HFFc6 (cell line): ENCODE measurements at regions not wholly inside any gene's neighbourhood (a gene's known extent, or its start where the extent isn't known, plus 50 kb on each side); places are given as distances from the start of the nearest gene placed in this dataset.

Source experiments
- DNase-seq: peaks from one replicate; pipeline ENCODE4 v3.0.0-alpha.2; 2018
- H3K27ac Mint-ChIP-seq: 2 replicates; pipeline ENCODE4 v1.8.0; 2020; ENCODE audit warnings: mild to moderate bottlenecking, mixed read lengths
- H3K27me3 Mint-ChIP-seq: 2 replicates; pipeline ENCODE4 v1.8.0; 2021; ENCODE audit warnings: mild to moderate bottlenecking, moderate library complexity, mixed read lengths; ENCODE audit not compliant: insufficient read depth
- H3K36me3 Mint-ChIP-seq: 2 replicates; pipeline ENCODE4 v1.8.0; 2021; ENCODE audit warnings: low read depth, mixed read lengths
- H3K4me1 Mint-ChIP-seq: 2 replicates; pipeline ENCODE4 v1.8.0; 2020; ENCODE audit warnings: low read depth, mixed read lengths
- H3K4me3 Mint-ChIP-seq: 2 replicates; pipeline ENCODE4 v1.8.0; 2020; ENCODE audit warnings: mild to moderate bottlenecking, moderate library complexity, mixed read lengths
- H3K9me3 Mint-ChIP-seq: 2 replicates; pipeline ENCODE4 v1.8.0; 2020; ENCODE audit warnings: mild to moderate bottlenecking, mixed read lengths
- CTCF ChIP-seq: fragments of 200-600 bp; sonication (generic); IDR thresholded peaks from 2 replicates; pipeline ENCODE4 v1.5.0; 2021; ENCODE audit warnings: antibody characterized with exemption, mild to moderate bottlenecking

- H3K36me3 Mint-ChIP-seq = no peaks in the 10 kb centered on the region
- no peak overlapping the region for H3K27ac Mint-ChIP-seq
- no peak for TF ChIP-seq CTCF
- no peaks in the 10 kb centered on the region for H3K27me3 Mint-ChIP-seq
- DNase-seq = no peak
- no peak overlapping the region for H3K4me3 Mint-ChIP-seq
- no peaks in the 10 kb centered on the region for H3K4me1 Mint-ChIP-seq
- peaks cover 52% of the 10 kb centered on the region for H3K9me3 Mint-ChIP-seq
Observed at GRCh38 chr12:30146561-30146960, 362.8 kb upstream of the TMTC1 start.

- no peak for TF ChIP-seq CTCF
- no peaks in the 10 kb centered on the region for H3K27me3 Mint-ChIP-seq
- no peak overlapping the region for H3K4me3 Mint-ChIP-seq
- no peak overlapping the region for H3K27ac Mint-ChIP-seq
- DNase-seq = no peak
- H3K4me1 Mint-ChIP-seq = no peaks in the 10 kb centered on the region
- H3K36me3 Mint-ChIP-seq = no peaks in the 10 kb centered on the region
- H3K9me3 Mint-ChIP-seq = peaks cover 46% of the 10 kb centered on the region
Observed at GRCh38 chr12:30145684-30146032, 361.9 kb upstream of the TMTC1 start.

- H3K27ac Mint-ChIP-seq = no peak overlapping the region
- no peaks in the 10 kb centered on the region; the same call in 1 of the 2 replicates for H3K27me3 Mint-ChIP-seq
- DNase-seq = no peak
- no peaks in the 10 kb centered on the region for H3K36me3 Mint-ChIP-seq
- H3K9me3 Mint-ChIP-seq = peaks cover 42% of the 10 kb centered on the region
- no peak overlapping the region for H3K4me3 Mint-ChIP-seq
- no peak for TF ChIP-seq CTCF
- no peaks in the 10 kb centered on the region for H3K4me1 Mint-ChIP-seq
Observed at GRCh38 chr12:30144777-30145683, 361.3 kb upstream of the TMTC1 start.

- no peak for DNase-seq
- Mint-ChIP-seq H3K4me3 (no peak overlapping the region), H3K27ac (no peak overlapping the region), H3K9me3 (peaks cover 29% of the 10 kb centered on the region), H3K36me3 (no peaks in the 10 kb centered on the region), H3K4me1 (no peaks in the 10 kb centered on the region), H3K27me3 (no peaks in the 10 kb centered on the region; the same call in 1 of the 2 replicates)
- TF ChIP-seq CTCF = no peak
Observed at GRCh38 chr12:30142301-30142700, 358.6 kb upstream of the TMTC1 start.

GRCh38 chr12:30138483-30138882 is 354.7 kb upstream of the TMTC1 start:
- Mint-ChIP-seq H3K27me3 (no peaks in the 10 kb centered on the region; the same call in 1 of the 2 replicates), H3K4me3 (no peak overlapping the region), H3K27ac (no peak overlapping the region), H3K4me1 (no peaks in the 10 kb centered on the region), H3K36me3 (no peaks in the 10 kb centered on the region), H3K9me3 (peaks cover 7% of the 10 kb centered on the region; the same call in 1 of the 2 replicates)
- no peak for DNase-seq
- no peak for TF ChIP-seq CTCF
